GM23338 (cell line): ENCODE measurements at regions not wholly inside any gene's neighbourhood (a gene's known extent, or its start where the extent isn't known, plus 50 kb on each side); places are given as distances from the start of the nearest gene placed in this dataset.

Source experiments
- ATAC-seq: fragments of 200-7000 bp; cut with Tn5 transposase; 3 replicates; pipeline ENCODE4 v1.9.1; 2020
- DNase-seq: peaks from one replicate; pipeline ENCODE4 v3.0.0-alpha.2; 2015; ENCODE audit warnings: low spot score
- H2AFZ ChIP-seq: fragments of 200-600 bp; sonication (generic); 2 replicates; pipeline ENCODE4 v1.8.0; 2016; ENCODE audit warnings: antibody characterized with exemption, mild to moderate bottlenecking, moderate library complexity
- H3F3A ChIP-seq: fragments of 200-600 bp; sonication (generic); replicated peaks from 2 replicates; pipeline ENCODE4 v1.8.0; 2017; ENCODE audit warnings: antibody characterized with exemption, mixed run types, low read depth
- H3K27ac ChIP-seq: fragments of 200-600 bp; sonication (generic); 2 replicates; pipeline ENCODE4 v1.6.1; 2016; ENCODE audit warnings: low read depth
- H3K27me3 ChIP-seq: fragments of 200-600 bp; sonication (generic); 2 replicates; pipeline ENCODE4 v1.8.0; 2016; ENCODE audit warnings: mild to moderate bottlenecking, mixed run types, moderate library complexity; ENCODE audit not compliant: insufficient read depth
- H3K36me3 ChIP-seq: fragments of 200-600 bp; sonication (generic); 2 replicates; pipeline ENCODE4 v1.8.0; 2016; ENCODE audit warnings: mild to moderate bottlenecking; ENCODE audit not compliant: insufficient read depth
- H3K4me1 ChIP-seq: fragments of 200-600 bp; sonication (generic); 2 replicates; pipeline ENCODE4 v1.8.0; 2016; ENCODE audit warnings: mild to moderate bottlenecking, moderate library complexity; ENCODE audit not compliant: insufficient read depth
- H3K4me2 ChIP-seq: fragments of 200-600 bp; sonication (generic); 2 replicates; pipeline ENCODE4 v1.7.1; 2017; ENCODE audit warnings: mixed run types
- H3K4me3 ChIP-seq: fragments of 200-600 bp; sonication (generic); 2 replicates; pipeline ENCODE4 v1.6.1; 2016; ENCODE audit warnings: mixed run types
- H3K79me2 ChIP-seq: fragments of 200-600 bp; sonication (generic); replicated peaks from 2 replicates; pipeline ENCODE4 v1.8.0; 2017; ENCODE audit warnings: mild to moderate bottlenecking; ENCODE audit not compliant: insufficient read depth
- H3K9me2 ChIP-seq: fragments of 200-600 bp; sonication (generic); 2 replicates; pipeline ENCODE4 v1.8.0; 2017; ENCODE audit not compliant: insufficient read depth
- H4K20me1 ChIP-seq: fragments of 200-600 bp; sonication (generic); replicated peaks from 2 replicates; pipeline ENCODE4 v1.8.0; 2017; ENCODE audit warnings: mild to moderate bottlenecking; ENCODE audit not compliant: insufficient read depth
- H3K27ac Mint-ChIP-seq: 2 replicates; pipeline ENCODE4 v1.8.0; 2020; ENCODE audit warnings: inconsistent platforms, mild to moderate bottlenecking, moderate library complexity, mixed read lengths
- H3K27me3 Mint-ChIP-seq: 3 replicates; pipeline ENCODE4 v1.8.0; 2022; ENCODE audit warnings: low read depth, mild to moderate bottlenecking, moderate library complexity, mixed read lengths, inconsistent platforms; ENCODE audit not compliant: insufficient read depth, poor library complexity
- H3K36me3 Mint-ChIP-seq: 3 replicates; pipeline ENCODE4 v1.8.0; 2021; ENCODE audit warnings: low read depth, mild to moderate bottlenecking, inconsistent platforms, moderate library complexity, mixed read lengths
- H3K4me1 Mint-ChIP-seq: 3 replicates; pipeline ENCODE4 v1.8.0; 2020; ENCODE audit warnings: mild to moderate bottlenecking, inconsistent platforms, mixed read lengths
- H3K4me3 Mint-ChIP-seq: 3 replicates; pipeline ENCODE4 v1.8.0; 2021; ENCODE audit warnings: moderate library complexity, mild to moderate bottlenecking, inconsistent platforms, mixed read lengths
- H3K9me3 Mint-ChIP-seq: 3 replicates; pipeline ENCODE4 v1.8.0; 2020; ENCODE audit warnings: moderate library complexity, mild to moderate bottlenecking, inconsistent platforms, mixed read lengths
- CTCF ChIP-seq, 2 experiments: fragments of 200-600 bp in 1 of 2; sonication (generic) in 1 of 2; conservative IDR thresholded peaks; 2 replicates each; pipeline versions ENCODE4 v1.5.1 to v1.6.1; 2016 to 2017; ENCODE audit warnings: antibody characterized with exemption in 2 of 2, low read depth in 2 of 2, mild to moderate bottlenecking in 2 of 2, moderate library complexity in 1 of 2
- EZH2 ChIP-seq: fragments of 200-600 bp; sonication (generic); IDR thresholded peaks from one replicate; pipeline ENCODE4 v1.8.0; 2017; ENCODE audit warnings: antibody characterized with exemption, mild to moderate bottlenecking, low read depth; ENCODE audit not compliant: unreplicated experiment
- EZH2phosphoT487 ChIP-seq: fragments of 200-600 bp; sonication (generic); IDR thresholded peaks from one replicate; pipeline ENCODE4 v1.8.1; 2018; ENCODE audit warnings: antibody characterized with exemption; ENCODE audit not compliant: unreplicated experiment
- NANOG ChIP-seq: IDR thresholded peaks from 2 replicates; pipeline ENCODE4 v1.6.1; 2016; ENCODE audit warnings: antibody characterized with exemption, borderline replicate concordance
- POLR2AphosphoS5 ChIP-seq: IDR thresholded peaks from 2 replicates; pipeline ENCODE4 v1.6.1; 2016; ENCODE audit warnings: antibody characterized with exemption, low read depth
- ZNF114 ChIP-seq: fragments of 250-450 bp; sonication (Bioruptor Pico); IDR thresholded peaks from 2 replicates; pipeline ENCODE4 v1.5.0; 2020; ENCODE audit warnings: mild to moderate bottlenecking, moderate library complexity
- ZNF331 ChIP-seq: fragments of 250-450 bp; sonication (Bioruptor Pico); IDR thresholded peaks from 2 replicates; pipeline ENCODE4 v1.5.0; 2020; ENCODE audit warnings: low read depth, mild to moderate bottlenecking, moderate library complexity
- TF ChIP-seq, protein P1 (sequence below): IDR thresholded peaks from one replicate; pipeline ENCODE4 v1.6.1; 2018; ENCODE audit warnings: antibody characterized with exemption; ENCODE audit not compliant: unreplicated experiment
- TF ChIP-seq, protein P2 (sequence below): fragments of 250-450 bp; sonication (Bioruptor Pico); IDR thresholded peaks from 2 replicates; pipeline ENCODE4 v1.5.0; 2020; ENCODE audit warnings: mild to moderate bottlenecking, moderate library complexity

GRCh38 chr4:124118061-124118460 lies 594.5 kb downstream of the ANKRD50 start (continued):
- TF ChIP-seq POLR2AphosphoS5 (no peak), NANOG (no peak), EZH2 (no peak)
- TF ChIP-seq, protein P1, sequence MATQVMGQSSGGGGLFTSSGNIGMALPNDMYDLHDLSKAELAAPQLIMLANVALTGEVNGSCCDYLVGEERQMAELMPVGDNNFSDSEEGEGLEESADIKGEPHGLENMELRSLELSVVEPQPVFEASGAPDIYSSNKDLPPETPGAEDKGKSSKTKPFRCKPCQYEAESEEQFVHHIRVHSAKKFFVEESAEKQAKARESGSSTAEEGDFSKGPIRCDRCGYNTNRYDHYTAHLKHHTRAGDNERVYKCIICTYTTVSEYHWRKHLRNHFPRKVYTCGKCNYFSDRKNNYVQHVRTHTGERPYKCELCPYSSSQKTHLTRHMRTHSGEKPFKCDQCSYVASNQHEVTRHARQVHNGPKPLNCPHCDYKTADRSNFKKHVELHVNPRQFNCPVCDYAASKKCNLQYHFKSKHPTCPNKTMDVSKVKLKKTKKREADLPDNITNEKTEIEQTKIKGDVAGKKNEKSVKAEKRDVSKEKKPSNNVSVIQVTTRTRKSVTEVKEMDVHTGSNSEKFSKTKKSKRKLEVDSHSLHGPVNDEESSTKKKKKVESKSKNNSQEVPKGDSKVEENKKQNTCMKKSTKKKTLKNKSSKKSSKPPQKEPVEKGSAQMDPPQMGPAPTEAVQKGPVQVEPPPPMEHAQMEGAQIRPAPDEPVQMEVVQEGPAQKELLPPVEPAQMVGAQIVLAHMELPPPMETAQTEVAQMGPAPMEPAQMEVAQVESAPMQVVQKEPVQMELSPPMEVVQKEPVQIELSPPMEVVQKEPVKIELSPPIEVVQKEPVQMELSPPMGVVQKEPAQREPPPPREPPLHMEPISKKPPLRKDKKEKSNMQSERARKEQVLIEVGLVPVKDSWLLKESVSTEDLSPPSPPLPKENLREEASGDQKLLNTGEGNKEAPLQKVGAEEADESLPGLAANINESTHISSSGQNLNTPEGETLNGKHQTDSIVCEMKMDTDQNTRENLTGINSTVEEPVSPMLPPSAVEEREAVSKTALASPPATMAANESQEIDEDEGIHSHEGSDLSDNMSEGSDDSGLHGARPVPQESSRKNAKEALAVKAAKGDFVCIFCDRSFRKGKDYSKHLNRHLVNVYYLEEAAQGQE = no peak

GRCh38 chr4:124121461-124121971 lies 591.0 kb downstream of the ANKRD50 start:
- no peaks in the 10 kb centered on the region for H3K36me3 ChIP-seq
- ATAC-seq (no peak), DNase-seq (no peak)
- TF ChIP-seq CTCF (conservative IDR thresholded peaks at IDR 0.05; ENCODE audit: low read depth in 2 of 2) (no peak), ZNF331 (CRISPR knock-in tag) (no peak), EZH2phosphoT487 (no peak), POLR2AphosphoS5 (no peak), EZH2 (no peak), ZNF114 (CRISPR knock-in tag) (no peak)
- TF ChIP-seq, protein P2, sequence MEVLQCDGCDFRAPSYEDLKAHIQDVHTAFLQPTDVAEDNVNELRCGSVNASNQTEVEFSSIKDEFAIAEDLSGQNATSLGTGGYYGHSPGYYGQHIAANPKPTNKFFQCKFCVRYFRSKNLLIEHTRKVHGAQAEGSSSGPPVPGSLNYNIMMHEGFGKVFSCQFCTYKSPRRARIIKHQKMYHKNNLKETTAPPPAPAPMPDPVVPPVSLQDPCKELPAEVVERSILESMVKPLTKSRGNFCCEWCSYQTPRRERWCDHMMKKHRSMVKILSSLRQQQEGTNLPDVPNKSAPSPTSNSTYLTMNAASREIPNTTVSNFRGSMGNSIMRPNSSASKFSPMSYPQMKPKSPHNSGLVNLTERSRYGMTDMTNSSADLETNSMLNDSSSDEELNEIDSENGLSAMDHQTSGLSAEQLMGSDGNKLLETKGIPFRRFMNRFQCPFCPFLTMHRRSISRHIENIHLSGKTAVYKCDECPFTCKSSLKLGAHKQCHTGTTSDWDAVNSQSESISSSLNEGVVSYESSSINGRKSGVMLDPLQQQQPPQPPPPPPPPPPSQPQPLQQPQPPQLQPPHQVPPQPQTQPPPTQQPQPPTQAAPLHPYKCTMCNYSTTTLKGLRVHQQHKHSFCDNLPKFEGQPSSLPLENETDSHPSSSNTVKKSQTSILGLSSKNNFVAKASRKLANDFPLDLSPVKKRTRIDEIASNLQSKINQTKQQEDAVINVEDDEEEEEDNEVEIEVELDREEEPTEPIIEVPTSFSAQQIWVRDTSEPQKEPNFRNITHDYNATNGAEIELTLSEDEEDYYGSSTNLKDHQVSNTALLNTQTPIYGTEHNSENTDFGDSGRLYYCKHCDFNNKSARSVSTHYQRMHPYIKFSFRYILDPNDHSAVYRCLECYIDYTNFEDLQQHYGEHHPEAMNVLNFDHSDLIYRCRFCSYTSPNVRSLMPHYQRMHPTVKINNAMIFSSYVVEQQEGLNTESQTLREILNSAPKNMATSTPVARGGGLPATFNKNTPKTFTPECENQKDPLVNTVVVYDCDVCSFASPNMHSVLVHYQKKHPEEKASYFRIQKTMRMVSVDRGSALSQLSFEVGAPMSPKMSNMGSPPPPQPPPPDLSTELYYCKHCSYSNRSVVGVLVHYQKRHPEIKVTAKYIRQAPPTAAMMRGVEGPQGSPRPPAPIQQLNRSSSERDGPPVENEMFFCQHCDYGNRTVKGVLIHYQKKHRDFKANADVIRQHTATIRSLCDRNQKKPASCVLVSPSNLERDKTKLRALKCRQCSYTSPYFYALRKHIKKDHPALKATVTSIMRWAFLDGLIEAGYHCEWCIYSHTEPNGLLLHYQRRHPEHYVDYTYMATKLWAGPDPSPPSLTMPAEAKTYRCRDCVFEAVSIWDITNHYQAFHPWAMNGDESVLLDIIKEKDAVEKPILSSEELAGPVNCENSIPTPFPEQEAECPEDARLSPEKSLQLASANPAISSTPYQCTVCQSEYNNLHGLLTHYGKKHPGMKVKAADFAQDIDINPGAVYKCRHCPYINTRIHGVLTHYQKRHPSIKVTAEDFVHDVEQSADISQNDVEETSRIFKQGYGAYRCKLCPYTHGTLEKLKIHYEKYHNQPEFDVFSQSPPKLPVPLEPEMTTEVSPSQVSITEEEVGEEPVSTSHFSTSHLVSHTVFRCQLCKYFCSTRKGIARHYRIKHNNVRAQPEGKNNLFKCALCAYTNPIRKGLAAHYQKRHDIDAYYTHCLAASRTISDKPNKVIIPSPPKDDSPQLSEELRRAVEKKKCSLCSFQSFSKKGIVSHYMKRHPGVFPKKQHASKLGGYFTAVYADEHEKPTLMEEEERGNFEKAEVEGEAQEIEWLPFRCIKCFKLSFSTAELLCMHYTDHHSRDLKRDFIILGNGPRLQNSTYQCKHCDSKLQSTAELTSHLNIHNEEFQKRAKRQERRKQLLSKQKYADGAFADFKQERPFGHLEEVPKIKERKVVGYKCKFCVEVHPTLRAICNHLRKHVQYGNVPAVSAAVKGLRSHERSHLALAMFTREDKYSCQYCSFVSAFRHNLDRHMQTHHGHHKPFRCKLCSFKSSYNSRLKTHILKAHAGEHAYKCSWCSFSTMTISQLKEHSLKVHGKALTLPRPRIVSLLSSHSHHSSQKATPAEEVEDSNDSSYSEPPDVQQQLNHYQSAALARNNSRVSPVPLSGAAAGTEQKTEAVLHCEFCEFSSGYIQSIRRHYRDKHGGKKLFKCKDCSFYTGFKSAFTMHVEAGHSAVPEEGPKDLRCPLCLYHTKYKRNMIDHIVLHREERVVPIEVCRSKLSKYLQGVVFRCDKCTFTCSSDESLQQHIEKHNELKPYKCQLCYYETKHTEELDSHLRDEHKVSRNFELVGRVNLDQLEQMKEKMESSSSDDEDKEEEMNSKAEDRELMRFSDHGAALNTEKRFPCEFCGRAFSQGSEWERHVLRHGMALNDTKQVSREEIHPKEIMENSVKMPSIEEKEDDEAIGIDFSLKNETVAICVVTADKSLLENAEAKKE = no peak
- H3K4me1 ChIP-seq = no peaks in the 10 kb centered on the region
- no peak overlapping the region for H3K4me3 ChIP-seq
- Mint-ChIP-seq H3K27ac (no peak overlapping the region), H3K36me3 (no peaks in the 10 kb centered on the region), H3K27me3 (no peaks in the 10 kb centered on the region), H3K4me3 (no peak overlapping the region), H3K9me3 (no peaks in the 10 kb centered on the region), H3K4me1 (no peaks in the 10 kb centered on the region)
- H3K79me2 ChIP-seq = no peaks in the 10 kb centered on the region
- H3K27me3 ChIP-seq = no peaks in the 10 kb centered on the region
- H3K27ac ChIP-seq = no peak overlapping the region
- H4K20me1 ChIP-seq = no peaks in the 10 kb centered on the region
- no peaks in the 10 kb centered on the region for H3K9me2 ChIP-seq
- no peaks in the 10 kb centered on the region for H3F3A ChIP-seq
- H3K4me2 ChIP-seq = no peak overlapping the region
- H2AFZ ChIP-seq = no peak overlapping the region
